ENCODE measurements at regions not wholly inside any gene's neighbourhood (a gene's known extent, or its start where the extent isn't known, plus 50 kb on each side); places are given as distances from the start of the nearest gene placed in this dataset.
A peak's percentile ranks its signal among the peaks of the same experiment; 100 is the strongest.

DNA sequence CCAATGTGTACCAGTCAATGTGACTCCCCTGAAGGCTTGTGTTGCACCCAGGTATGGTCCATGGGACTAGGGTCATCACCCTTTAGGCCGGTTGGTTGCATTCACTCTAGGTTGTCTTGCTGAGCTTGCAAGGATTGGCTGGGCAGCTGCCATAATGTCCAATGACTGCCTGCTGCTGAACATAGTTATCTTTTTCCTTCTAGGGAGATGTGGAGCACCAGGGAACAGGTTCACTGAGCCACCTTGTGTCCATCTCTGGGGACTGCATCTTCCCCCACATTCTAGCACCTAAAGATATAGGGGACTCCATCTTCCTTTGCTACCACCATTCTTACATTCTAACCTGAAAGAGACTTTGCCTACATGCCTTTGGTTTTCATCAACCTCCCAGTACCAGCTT is 580.4 kb upstream of the TBL1XR1 start:
- TF ChIP-seq, protein P1, sequence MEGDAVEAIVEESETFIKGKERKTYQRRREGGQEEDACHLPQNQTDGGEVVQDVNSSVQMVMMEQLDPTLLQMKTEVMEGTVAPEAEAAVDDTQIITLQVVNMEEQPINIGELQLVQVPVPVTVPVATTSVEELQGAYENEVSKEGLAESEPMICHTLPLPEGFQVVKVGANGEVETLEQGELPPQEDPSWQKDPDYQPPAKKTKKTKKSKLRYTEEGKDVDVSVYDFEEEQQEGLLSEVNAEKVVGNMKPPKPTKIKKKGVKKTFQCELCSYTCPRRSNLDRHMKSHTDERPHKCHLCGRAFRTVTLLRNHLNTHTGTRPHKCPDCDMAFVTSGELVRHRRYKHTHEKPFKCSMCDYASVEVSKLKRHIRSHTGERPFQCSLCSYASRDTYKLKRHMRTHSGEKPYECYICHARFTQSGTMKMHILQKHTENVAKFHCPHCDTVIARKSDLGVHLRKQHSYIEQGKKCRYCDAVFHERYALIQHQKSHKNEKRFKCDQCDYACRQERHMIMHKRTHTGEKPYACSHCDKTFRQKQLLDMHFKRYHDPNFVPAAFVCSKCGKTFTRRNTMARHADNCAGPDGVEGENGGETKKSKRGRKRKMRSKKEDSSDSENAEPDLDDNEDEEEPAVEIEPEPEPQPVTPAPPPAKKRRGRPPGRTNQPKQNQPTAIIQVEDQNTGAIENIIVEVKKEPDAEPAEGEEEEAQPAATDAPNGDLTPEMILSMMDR (IDR thresholded peaks at IDR 0.05; ENCODE audit: low read depth, low read length, missing control alignments), result peak; percentile 76
- DNase-seq (ENCODE audit: extremely low read depth, low read depth), result peak; percentile 56
- H3K4me3 ChIP-seq (replicated peaks; ENCODE audit: low read depth, low read length), result no peak overlapping the region

DNA sequence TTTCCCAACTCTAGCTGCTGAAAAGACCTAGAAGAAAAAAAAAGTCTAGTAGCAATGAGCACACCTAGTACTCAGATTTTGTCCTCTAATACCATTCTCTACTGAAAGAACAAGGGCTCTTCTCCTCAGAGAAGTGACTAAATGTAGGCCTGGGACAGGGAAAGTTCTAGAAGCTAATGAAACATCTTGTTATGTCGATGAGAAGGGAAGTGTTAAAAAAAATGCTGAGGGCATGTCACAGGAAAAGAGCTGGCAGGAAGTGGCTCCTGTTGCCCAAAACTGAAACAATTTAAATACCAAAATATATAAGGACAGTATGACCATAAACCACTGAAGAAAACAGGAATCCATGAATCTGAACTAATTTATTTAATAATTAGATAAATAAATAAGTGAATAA is 581.4 kb upstream of the TBL1XR1 start:
- TF ChIP-seq, protein P1 (IDR thresholded peaks at IDR 0.05; ENCODE audit: low read depth, low read length, missing control alignments), result no peak
- H3K4me3 ChIP-seq (replicated peaks; ENCODE audit: low read depth, low read length), result no peak overlapping the region
- DNase-seq (ENCODE audit: extremely low read depth, low read depth), result no peak

DNA sequence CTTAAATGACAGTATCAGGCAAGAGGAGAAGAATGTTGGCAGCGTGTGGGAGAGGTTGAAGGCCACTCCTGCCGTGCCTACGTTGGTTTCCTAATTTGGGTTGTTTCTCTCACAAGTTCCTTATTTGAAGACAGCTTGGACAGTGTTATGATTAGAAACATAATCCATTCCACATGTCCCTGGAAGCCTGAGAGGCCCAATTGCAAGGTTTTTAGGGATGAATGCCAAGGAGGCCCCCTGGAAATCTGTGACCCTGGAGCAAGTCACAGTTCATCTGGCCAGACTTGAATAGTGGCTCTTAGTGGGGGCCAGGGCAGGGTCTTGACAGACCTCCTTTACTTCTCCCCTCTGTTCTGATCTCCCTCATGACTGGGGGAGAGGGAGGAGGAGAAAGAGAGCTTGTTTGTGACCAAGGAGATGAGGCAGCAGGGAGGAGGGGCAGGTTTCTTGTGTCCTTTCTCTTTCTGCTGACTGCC is 584.4 kb upstream of the TBL1XR1 start:
- DNase-seq (ENCODE audit: extremely low read depth, low read depth), result peak; percentile 60
- no peak overlapping the region for H3K4me3 ChIP-seq (replicated peaks; ENCODE audit: low read depth, low read length)
- TF ChIP-seq, protein P1 (IDR thresholded peaks at IDR 0.05; ENCODE audit: low read depth, low read length, missing control alignments), result no peak

DNA sequence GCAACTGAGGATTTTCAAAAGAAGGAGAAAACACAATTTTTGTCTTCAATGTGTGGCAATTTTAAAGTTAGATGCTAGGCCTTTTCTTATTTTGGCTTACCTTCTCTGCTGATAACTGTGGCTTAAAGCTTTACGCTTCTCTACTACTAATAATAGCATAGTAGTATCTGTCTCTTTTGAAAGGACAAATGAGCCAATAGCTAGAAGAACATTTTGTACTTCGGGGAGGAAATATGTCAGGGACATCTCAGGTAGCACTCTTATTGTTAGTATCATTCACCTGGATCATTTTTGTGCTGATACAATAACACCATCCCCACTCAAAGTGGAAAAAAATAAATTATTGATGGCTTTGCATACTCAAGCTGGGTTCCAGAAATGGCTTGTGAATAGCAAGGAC is 586.1 kb upstream of the TBL1XR1 start:
- TF ChIP-seq, protein P1 (IDR thresholded peaks at IDR 0.05; ENCODE audit: low read depth, low read length, missing control alignments), result no peak
- H3K4me3 ChIP-seq (replicated peaks; ENCODE audit: low read depth, low read length), result no peak overlapping the region
- DNase-seq (ENCODE audit: extremely low read depth, low read depth), result no peak

DNA sequence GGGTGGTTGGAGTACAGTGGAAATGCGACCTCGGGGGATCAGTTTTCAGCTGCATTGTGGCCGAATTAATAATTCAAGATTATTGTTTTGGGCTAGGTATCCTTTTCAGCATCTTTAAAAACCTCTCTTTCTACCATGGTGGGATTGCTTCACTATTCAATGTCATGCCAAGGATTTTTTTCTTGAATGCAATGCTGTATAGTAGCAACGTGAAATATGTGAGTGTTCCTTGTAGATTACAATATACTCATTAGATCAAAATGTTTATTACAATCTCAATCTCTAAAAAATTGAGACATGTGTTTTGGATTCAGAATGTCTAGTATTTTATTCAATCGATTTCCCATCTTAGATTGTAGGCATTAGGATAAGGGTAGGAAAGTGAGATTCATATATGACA is 586.5 kb upstream of the TBL1XR1 start:
- TF ChIP-seq, protein P1 (IDR thresholded peaks at IDR 0.05; ENCODE audit: low read depth, low read length, missing control alignments), result no peak
- no peak for DNase-seq (ENCODE audit: extremely low read depth, low read depth)
- H3K4me3 ChIP-seq (replicated peaks; ENCODE audit: low read depth, low read length), result no peak overlapping the region

DNA sequence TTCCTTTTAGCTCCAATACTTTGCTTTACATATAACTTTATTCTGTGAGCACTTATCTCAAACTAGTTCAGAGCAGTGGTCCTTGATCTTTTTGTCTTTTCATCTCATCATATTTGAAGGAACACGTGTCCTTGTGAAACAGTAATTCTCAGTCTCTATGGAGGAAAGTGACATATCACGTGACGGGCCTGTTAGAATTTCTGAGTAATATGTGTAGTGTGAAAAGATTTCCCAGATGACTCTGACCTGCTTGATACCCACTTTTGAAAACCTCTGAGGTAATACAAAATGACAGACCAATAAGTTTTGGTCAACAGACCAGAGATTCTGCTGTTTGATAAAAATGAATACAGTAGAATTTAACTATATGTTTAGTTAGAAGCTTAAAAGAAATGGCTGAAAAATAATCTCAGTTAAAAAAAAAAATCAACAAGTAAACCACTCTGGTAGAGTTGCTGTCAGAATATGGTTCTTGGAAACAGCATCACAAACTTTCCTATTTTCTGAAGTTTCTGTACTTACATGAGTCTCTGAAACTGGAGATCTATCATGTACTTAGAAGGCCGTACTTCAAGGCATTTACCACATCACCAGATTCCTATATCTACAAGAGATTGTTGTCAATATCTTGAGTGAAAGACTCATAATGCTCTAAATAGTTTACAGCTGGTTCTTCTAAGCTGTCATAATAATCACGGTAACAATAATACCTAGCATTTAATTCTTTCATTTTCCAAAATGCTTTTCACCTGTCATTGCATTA is 590.2 kb upstream of the TBL1XR1 start:
- TF ChIP-seq, protein P1 (IDR thresholded peaks at IDR 0.05; ENCODE audit: low read depth, low read length, missing control alignments), result no peak
- DNase-seq (ENCODE audit: extremely low read depth, low read depth), result no peak
- no peak overlapping the region for H3K4me3 ChIP-seq (replicated peaks; ENCODE audit: low read depth, low read length)

All from HFF-Myc (cell line).